ENCODE measurements at regions not wholly inside any gene's neighbourhood (a gene's known extent, or its start where the extent isn't known, plus 50 kb on each side); places are given as distances from the start of the nearest gene placed in this dataset.
"Not testable (repeated sequence)": the region's sequence is repeated elsewhere in the genome, so short reads cannot be mapped to it uniquely, and the experiment has no call there.

DNA sequence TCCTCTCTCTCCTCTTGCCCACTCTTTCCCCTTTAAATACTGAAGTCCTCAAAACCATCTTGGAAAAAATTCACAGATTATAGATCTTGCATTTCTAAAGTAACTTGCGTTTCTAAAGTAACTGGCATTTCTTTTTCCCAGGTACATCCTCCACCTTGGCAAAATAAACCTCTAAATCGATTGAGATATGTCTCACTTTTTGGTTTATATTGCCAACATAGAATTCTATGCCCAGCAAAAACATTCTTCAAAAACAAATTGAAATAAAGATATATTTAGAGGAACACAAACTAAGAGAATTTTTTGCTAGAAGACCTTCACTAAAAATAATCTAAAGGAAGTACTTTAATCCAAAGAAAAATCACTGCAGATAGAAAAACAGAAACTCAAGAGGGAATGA, 122.5 kb upstream of the RBMS1 start:
- H3K36me3 Mint-ChIP-seq (ENCODE audit: insufficient read depth) = no peaks in the 10 kb centered on the region
- no peak overlapping the region for H3K4me3 Mint-ChIP-seq
- peaks cover 56% of the 10 kb centered on the region for H3K27me3 Mint-ChIP-seq
- no peaks in the 10 kb centered on the region for H3K4me1 Mint-ChIP-seq
- ATAC-seq (replicated peaks; ENCODE audit: extremely low read depth, poor library complexity, severe bottlenecking) (no peak), DNase-seq (ENCODE audit: low spot score in 2 of 2) (no peak)
- peaks cover 6% of the 10 kb centered on the region for H3K9me3 Mint-ChIP-seq
- H3K27ac Mint-ChIP-seq (ENCODE audit: low read depth) = no peak overlapping the region

DNA sequence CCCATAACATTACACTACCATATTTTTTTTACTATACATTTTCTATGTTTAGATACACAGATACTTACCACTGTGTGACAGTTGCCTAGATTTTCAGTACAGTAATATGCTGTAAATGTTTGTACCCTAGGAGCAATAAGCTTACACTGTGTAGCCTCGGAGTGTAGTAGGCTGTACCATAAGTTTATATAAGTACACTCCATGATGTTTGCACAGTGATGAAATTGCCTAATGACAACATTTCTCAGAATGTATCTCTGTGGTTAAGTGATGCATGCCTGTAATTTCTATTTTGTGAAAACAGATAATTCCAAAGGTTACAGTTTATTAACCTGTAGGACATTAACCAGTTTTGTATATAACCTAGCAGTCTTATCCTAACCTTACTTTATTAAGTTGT, 128.1 kb upstream of the RBMS1 start:
- Mint-ChIP-seq H3K4me1 (no peaks in the 10 kb centered on the region), H3K36me3 (ENCODE audit: insufficient read depth) (no peaks in the 10 kb centered on the region), H3K27ac (ENCODE audit: low read depth) (no peak overlapping the region), H3K4me3 (no peak overlapping the region), H3K27me3 (peaks cover 4% of the 10 kb centered on the region), H3K9me3 (peaks cover 5% of the 10 kb centered on the region)
- ATAC-seq (replicated peaks; ENCODE audit: extremely low read depth, poor library complexity, severe bottlenecking) (no peak), DNase-seq (ENCODE audit: low spot score in 2 of 2) (no peak)

DNA sequence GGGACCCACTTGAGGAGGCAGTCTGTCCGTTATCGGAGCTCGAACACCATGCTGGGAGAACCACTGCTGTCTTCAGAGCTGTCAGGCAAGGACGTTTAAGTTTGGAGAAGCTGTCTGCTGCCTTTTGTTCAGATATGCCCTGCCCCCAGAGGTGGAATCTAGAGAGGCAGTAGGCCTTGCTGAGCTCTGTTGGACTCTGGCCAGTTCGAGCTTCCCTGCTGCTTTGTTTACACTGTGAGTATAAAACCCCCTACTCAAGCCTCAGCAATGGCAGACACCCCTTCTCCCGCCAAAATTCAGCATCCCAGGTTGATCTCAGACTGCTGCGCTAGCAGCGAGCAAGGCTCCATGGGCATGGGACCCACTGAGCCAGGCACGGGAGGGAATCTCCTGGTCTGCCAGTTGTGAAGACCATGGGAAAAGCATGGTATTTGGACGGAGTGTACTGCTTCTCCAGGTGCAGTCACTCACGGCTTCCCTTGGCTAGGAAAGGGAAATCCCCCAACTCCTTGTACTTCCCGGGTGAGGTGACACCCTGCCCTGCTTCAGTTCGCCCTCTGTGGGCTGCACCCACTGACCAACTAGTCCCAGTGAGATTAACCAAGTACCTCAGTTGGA, 134.5 kb upstream of the RBMS1 start:
- not testable (repeated sequence) for ATAC-seq (replicated peaks; ENCODE audit: extremely low read depth, poor library complexity, severe bottlenecking)

DNA sequence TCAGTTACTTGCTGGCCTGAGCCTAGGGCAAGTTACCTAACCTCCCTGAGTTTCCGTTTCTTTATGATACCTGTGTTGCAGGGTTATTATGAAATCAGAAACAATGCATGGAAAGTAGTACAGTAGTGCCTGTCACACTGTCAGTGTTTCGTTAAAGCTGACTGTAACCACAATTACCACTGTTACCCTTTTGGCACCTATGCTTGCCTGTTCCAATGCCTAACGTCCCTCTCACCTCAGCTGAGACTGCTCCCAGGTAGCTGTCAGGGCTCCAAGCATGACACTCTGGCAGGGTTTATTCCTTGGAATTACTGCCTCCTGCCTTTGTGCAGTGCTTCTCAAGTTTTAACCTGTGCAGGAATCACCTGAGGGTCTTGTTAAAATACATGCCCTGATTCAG, 135.2 kb upstream of the RBMS1 start:
- ATAC-seq (replicated peaks; ENCODE audit: extremely low read depth, poor library complexity, severe bottlenecking) (no peak), DNase-seq (ENCODE audit: low spot score in 2 of 2) (no peak)
- Mint-ChIP-seq H3K36me3 (ENCODE audit: insufficient read depth) (no peaks in the 10 kb centered on the region), H3K4me1 (no peaks in the 10 kb centered on the region), H3K27ac (ENCODE audit: low read depth) (no peak overlapping the region), H3K4me3 (no peak overlapping the region), H3K27me3 (peaks cover 5% of the 10 kb centered on the region), H3K9me3 (peaks cover 5% of the 10 kb centered on the region)

More for the DNA sequence above, 134.5 kb upstream of the RBMS1 start:
- H3K9me3 Mint-ChIP-seq; H3K36me3 Mint-ChIP-seq (ENCODE audit: insufficient read depth); H3K4me3 Mint-ChIP-seq; H3K27ac Mint-ChIP-seq (ENCODE audit: low read depth); H3K27me3 Mint-ChIP-seq; DNase-seq (ENCODE audit: low spot score in 2 of 2); H3K4me1 Mint-ChIP-seq: not testable (repeated sequence)

DNA sequence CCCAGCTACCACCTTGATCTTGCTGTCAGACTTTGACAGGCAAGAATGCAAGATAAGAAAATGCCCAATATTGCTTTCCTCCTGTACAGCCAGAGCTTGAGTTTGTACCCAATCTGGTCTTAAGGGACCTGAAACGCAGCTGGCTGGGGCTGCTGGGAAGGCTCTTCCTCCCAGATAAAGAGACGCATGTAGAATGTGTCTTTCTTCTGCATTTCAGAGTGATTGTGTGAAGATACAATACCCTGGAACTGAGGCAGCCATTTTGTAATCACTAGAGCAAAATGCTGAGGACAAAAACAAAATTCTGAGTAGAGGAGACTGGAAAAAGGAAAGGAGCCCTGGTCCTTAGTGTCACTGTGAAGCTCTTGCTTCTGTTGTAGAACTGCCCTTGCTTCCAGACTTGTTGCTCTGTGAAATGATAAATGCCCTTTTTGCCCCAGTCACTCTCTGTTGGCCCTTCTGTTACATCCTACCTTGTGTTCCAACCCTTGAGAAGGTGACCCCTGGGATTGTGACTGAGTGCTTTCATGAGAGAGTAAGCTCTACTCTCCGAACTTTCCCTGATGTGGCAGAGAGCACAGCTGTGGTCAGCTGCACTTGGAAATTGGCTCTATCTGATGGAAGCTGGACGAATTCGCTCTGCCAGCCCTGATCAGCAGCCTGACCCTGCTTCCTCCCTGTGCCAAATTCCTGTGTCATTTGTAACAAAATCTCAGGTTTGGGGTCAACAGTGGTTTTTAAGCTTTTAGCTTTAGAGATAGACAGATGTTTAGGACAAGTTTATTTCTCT, 137.4 kb upstream of the RBMS1 start:
- Mint-ChIP-seq H3K27ac (ENCODE audit: low read depth) (no peak overlapping the region), H3K9me3 (no peaks in the 10 kb centered on the region), H3K27me3 (peaks cover 20% of the 10 kb centered on the region), H3K4me1 (no peaks in the 10 kb centered on the region), H3K36me3 (ENCODE audit: insufficient read depth) (no peaks in the 10 kb centered on the region), H3K4me3 (no peak overlapping the region)
- no peak for DNase-seq (ENCODE audit: low spot score in 2 of 2)
- ATAC-seq (replicated peaks; ENCODE audit: extremely low read depth, poor library complexity, severe bottlenecking) = no peak

DNA sequence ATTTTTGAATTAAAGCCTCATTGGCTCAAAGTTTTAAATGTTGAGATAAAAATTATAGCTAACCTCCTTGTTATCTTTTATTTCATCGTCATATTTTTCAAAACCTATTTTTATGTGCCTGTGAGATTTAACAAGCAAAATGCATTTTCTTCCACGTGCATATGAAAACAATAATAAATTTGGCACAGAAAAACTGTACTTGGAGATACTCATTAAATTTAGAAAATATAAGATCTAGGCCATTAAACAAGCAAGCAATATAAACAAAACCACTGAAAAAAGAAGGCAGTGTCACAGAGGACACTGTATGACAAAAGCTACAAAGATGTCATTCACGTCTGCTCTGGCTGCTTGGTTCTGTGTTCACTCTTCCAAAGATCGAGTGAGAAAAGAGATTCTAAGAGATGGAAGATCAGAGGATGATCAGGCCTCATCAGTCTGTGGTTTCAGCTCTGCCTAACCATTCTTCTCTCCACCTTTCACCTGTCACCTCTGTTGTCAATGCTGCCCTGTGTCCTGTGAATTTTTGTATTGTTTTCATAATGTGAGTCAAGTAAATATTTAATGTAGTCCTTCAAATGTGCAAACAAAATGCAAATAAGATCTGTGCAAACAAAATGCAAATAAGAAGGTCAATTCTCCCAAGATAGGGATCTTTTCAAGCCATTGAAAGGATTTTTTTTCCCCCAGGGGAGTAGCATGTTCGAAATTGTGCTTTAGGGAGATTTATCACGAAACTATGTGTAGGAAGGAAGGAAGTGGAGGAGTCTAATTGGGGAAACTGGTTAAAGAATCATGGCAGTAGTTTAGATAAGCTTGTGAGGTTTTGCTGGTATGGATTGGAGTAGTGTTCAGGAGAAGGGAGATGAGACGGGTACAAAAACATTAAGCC, 138.7 kb upstream of the RBMS1 start:
- Mint-ChIP-seq H3K27ac (ENCODE audit: low read depth) (no peak overlapping the region), H3K4me1 (no peaks in the 10 kb centered on the region), H3K36me3 (ENCODE audit: insufficient read depth) (no peaks in the 10 kb centered on the region), H3K9me3 (peaks cover 7% of the 10 kb centered on the region), H3K27me3 (peaks cover 33% of the 10 kb centered on the region), H3K4me3 (no peak overlapping the region)
- ATAC-seq (replicated peaks; ENCODE audit: extremely low read depth, poor library complexity, severe bottlenecking) (no peak), DNase-seq (ENCODE audit: low spot score in 2 of 2) (no peak)

DNA sequence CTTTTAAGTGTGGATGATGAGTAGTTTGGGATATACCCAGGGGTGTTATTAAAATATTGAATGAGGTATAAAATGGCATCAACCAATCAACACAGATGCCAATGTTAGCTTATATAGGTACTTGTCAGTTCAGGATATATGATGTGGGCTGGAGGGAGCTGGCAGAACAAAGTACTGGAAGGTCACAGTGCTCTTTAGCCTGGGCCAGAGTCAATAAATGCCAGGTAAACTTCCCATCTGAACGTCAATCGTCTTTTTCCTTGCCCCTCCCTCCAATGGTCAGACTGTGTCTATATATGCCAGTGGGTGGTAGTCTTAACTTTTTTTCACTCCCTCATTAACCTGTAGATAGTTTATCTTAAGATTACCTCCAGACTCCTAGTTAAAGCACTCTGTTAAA, 140.8 kb upstream of the RBMS1 start:
- no peak overlapping the region for H3K4me3 Mint-ChIP-seq
- ATAC-seq (replicated peaks; ENCODE audit: extremely low read depth, poor library complexity, severe bottlenecking) (no peak), DNase-seq (ENCODE audit: low spot score in 2 of 2) (no peak)
- peaks cover 15% of the 10 kb centered on the region for H3K9me3 Mint-ChIP-seq
- H3K27ac Mint-ChIP-seq (ENCODE audit: low read depth) = no peak overlapping the region
- no peaks in the 10 kb centered on the region for H3K36me3 Mint-ChIP-seq (ENCODE audit: insufficient read depth)
- peaks cover 42% of the 10 kb centered on the region for H3K27me3 Mint-ChIP-seq
- H3K4me1 Mint-ChIP-seq = no peaks in the 10 kb centered on the region

DNA sequence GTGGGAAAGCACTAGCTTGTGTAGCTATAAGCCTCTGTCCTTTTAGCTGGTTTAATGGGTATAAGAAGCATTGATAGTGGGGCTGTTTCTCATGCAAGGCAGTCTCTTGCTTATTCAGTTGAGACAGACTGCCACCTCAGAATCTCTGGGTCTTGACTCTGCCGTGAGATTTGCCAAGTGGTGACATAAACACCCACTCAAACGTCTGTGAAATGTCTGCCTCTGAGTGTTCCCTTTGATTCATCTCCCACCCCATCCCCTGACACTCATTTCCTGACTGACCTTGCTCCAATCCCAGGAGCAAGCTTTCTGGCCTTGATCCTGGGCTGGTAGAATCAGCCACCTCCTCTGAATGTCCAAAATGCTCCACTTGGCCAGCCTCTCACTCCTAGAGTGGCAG, 141.9 kb upstream of the RBMS1 start:
- no peak overlapping the region for H3K27ac Mint-ChIP-seq (ENCODE audit: low read depth)
- H3K9me3 Mint-ChIP-seq = peaks cover 25% of the 10 kb centered on the region
- no peaks in the 10 kb centered on the region for H3K36me3 Mint-ChIP-seq (ENCODE audit: insufficient read depth)
- ATAC-seq (replicated peaks; ENCODE audit: extremely low read depth, poor library complexity, severe bottlenecking) (no peak), DNase-seq (ENCODE audit: low spot score in 2 of 2) (no peak)
- peaks cover 52% of the 10 kb centered on the region for H3K27me3 Mint-ChIP-seq
- H3K4me1 Mint-ChIP-seq = no peaks in the 10 kb centered on the region
- no peak overlapping the region for H3K4me3 Mint-ChIP-seq

DNA sequence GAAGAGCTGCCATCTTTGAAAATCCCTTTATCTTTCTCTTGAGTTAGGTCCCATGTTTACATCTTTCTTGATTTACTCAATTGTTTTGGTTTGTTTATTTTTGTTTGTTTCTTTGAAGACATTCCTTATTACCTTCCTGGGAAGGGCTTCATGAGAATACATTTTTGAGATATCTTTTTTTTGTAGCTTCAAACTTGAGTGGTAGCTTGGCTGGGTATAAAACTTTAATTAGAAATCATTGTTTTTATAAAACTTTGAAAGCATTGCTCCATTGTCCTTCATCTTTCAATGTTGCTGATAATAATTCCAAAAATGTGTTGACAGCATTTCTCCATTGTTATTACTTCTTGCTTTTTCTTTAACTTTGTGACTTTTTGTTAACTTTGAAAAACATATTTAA, 145.9 kb upstream of the RBMS1 start:
- DNase-seq (ENCODE audit: low spot score in 2 of 2) (no peak), ATAC-seq (replicated peaks; ENCODE audit: extremely low read depth, poor library complexity, severe bottlenecking) (no peak)
- H3K36me3 Mint-ChIP-seq (ENCODE audit: insufficient read depth) = no peaks in the 10 kb centered on the region
- no peak overlapping the region for H3K27ac Mint-ChIP-seq (ENCODE audit: low read depth)
- no peaks in the 10 kb centered on the region for H3K4me1 Mint-ChIP-seq
- H3K27me3 Mint-ChIP-seq = peaks cover 60% of the 10 kb centered on the region
- H3K4me3 Mint-ChIP-seq = no peak overlapping the region
- peaks cover 28% of the 10 kb centered on the region for H3K9me3 Mint-ChIP-seq

DNA sequence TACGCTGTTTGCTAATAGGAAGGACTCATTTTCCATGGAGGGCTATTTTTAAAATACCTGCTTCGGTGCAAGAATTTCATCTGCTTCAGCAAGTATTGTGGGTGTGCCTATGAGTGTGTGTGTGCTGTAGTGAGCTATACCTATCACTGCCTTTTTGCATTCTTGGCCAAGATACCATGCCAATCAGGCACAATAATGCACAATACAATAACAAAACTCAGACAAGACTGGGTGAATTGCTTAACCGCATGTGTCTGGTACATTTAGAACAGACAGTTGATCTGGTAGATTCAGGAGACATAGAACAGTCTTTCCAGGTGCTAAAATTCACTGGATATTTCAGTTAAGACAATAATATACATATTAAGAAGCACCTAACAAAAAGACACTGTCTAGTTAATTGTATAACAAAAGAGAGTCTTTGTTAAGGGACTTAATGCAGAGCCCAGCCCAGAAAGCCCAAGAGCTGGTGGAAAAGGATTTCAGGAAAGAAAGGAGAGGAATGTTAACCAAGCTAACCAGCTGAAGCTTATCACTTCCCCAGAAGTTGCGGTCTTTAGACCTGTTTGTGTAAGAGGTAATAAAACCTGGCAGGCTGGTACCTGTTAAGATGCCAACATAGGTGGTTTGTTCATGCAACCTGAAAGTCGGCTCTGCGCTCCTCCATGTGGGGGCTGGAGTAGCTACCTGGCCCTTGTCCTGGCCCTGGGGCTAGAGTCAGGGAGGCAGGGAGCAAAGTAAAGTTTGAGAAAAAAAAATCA, 153.3 kb upstream of the RBMS1 start:
- Mint-ChIP-seq H3K27ac (ENCODE audit: low read depth) (no peak overlapping the region), H3K4me3 (no peak overlapping the region), H3K36me3 (ENCODE audit: insufficient read depth) (no peaks in the 10 kb centered on the region), H3K27me3 (peaks cover 28% of the 10 kb centered on the region), H3K9me3 (no peaks in the 10 kb centered on the region), H3K4me1 (no peaks in the 10 kb centered on the region)
- ATAC-seq (replicated peaks; ENCODE audit: extremely low read depth, poor library complexity, severe bottlenecking) = no peak
- DNase-seq (ENCODE audit: low spot score in 2 of 2) = no peak

DNA sequence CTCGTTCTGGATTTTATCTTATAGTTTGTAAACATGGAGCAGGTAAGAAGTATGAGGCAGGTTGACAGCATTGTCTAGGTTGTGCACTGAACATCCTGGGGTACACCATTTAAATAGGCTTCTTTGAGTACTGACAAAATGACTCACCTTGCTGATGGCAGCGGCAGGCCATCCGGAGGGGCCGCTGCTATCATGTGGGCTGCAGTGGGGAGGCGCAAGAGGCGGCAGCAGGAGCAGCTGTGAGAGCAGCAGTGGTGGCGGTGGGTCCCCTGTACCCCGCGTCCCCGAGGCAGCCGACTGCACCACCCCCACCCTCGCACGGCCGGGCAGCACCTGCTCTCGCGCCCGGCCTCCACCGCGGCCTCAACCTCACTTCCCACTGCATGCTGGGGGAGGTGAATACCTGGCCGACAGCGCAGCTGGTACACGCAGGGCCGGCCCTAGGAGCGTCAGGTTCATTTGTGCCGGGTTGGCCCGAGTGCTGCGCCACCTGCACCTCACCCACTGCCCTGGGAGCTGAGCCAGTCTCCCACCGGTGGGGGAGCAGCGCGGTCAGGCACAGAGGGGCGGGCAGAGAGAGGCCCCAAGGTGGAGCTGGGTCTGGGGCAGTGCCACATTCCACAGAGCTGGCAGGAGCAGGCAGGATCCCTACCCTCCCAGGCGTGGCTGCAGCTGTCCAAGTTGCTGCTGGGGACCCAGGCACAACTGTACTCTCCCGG, 154.5 kb upstream of the RBMS1 start:
- ATAC-seq (replicated peaks; ENCODE audit: extremely low read depth, poor library complexity, severe bottlenecking) (no peak), DNase-seq (ENCODE audit: low spot score in 2 of 2) (no peak)
- no peak overlapping the region for H3K4me3 Mint-ChIP-seq
- no peak overlapping the region for H3K27ac Mint-ChIP-seq (ENCODE audit: low read depth)
- H3K36me3 Mint-ChIP-seq (ENCODE audit: insufficient read depth) = no peaks in the 10 kb centered on the region
- no peaks in the 10 kb centered on the region for H3K9me3 Mint-ChIP-seq
- peaks cover 12% of the 10 kb centered on the region for H3K4me1 Mint-ChIP-seq
- H3K27me3 Mint-ChIP-seq = peaks cover 22% of the 10 kb centered on the region

DNA sequence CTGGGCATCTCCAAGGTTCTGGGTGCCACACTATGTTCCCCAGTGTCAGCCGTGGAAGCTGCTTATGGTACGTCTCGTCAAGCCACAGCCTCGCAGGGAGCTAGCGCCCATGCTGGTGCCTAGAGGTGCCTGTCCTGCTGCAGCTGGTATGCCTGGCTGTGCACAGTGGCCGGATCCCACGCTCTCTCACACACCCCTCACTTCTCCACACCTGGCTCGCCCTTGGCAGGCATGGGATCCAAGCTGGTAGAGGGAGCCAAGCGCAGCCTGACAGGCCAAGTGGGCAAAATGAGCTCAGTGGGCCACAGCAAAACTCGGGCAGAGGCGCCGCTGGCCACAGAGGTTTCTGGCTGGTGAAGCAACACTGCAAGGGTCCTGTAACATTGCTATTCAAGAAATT, 156.1 kb upstream of the RBMS1 start:
- Mint-ChIP-seq H3K36me3 (ENCODE audit: insufficient read depth) (no peaks in the 10 kb centered on the region), H3K4me3 (no peak overlapping the region), H3K27ac (ENCODE audit: low read depth) (no peak overlapping the region), H3K9me3 (no peaks in the 10 kb centered on the region), H3K4me1 (peaks cover 13% of the 10 kb centered on the region), H3K27me3 (peaks cover 6% of the 10 kb centered on the region)
- ATAC-seq (replicated peaks; ENCODE audit: extremely low read depth, poor library complexity, severe bottlenecking) = no peak
- no peak for DNase-seq (ENCODE audit: low spot score in 2 of 2)
